Kidney epithelial cell (primary cell): ENCODE measurements at regions not wholly inside any gene's neighbourhood (a gene's known extent, or its start where the extent isn't known, plus 50 kb on each side); places are given as distances from the start of the nearest gene placed in this dataset.

Experiments used
- DNase-seq: peaks from one replicate; pipeline ENCODE4 v3.0.0-alpha.2; 2010; ENCODE audit warnings: low read depth
- H3K27me3 ChIP-seq: 2 replicates; pipeline ENCODE4 v1.6.0; 2011; ENCODE audit warnings: low read length; ENCODE audit not compliant: control insufficient read depth, insufficient read depth
- H3K36me3 ChIP-seq: 2 replicates; pipeline ENCODE4 v1.5.1; 2011; ENCODE audit warnings: low read length; ENCODE audit not compliant: control insufficient read depth, insufficient read depth
- H3K4me3 ChIP-seq: 2 replicates; pipeline ENCODE4 v1.5.1; 2011; ENCODE audit warnings: low read depth, mild to moderate bottlenecking, control low read depth, low read length
- TF ChIP-seq, protein P1 (sequence below): IDR thresholded peaks from 2 replicates; pipeline ENCODE4 v1.5.1; 2011; ENCODE audit warnings: mild to moderate bottlenecking, moderate library complexity, low read length, control low read depth, inconsistent platforms; ENCODE audit not compliant: insufficient read depth, poor library complexity, severe bottlenecking

DNA sequence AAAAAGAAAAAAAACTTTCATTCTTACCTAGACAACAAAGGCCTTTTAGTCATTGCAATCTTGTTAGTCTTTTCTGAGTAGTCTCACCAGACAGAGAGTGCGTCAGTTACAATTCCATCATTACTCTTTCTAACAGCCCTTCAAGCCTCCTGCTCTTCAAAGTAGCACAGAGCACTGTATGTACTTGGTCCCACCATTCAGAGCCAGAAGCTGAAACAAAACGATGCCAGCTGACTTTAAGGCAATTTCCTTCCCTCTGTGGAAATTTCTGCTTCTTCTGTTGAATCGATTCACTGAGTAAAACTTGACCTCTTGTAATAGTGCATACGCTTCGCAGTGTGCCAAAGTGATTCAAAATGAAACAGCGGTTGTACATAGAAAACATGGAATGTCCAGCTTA, 57.7 kb upstream of the TENM3 start:
- no peak overlapping the region for H3K4me3 ChIP-seq
- H3K36me3 ChIP-seq: no peaks in the 10 kb centered on the region
- no peaks in the 10 kb centered on the region for H3K27me3 ChIP-seq
- TF ChIP-seq, protein P1, sequence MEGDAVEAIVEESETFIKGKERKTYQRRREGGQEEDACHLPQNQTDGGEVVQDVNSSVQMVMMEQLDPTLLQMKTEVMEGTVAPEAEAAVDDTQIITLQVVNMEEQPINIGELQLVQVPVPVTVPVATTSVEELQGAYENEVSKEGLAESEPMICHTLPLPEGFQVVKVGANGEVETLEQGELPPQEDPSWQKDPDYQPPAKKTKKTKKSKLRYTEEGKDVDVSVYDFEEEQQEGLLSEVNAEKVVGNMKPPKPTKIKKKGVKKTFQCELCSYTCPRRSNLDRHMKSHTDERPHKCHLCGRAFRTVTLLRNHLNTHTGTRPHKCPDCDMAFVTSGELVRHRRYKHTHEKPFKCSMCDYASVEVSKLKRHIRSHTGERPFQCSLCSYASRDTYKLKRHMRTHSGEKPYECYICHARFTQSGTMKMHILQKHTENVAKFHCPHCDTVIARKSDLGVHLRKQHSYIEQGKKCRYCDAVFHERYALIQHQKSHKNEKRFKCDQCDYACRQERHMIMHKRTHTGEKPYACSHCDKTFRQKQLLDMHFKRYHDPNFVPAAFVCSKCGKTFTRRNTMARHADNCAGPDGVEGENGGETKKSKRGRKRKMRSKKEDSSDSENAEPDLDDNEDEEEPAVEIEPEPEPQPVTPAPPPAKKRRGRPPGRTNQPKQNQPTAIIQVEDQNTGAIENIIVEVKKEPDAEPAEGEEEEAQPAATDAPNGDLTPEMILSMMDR: no peak
- DNase-seq: no peak

DNA sequence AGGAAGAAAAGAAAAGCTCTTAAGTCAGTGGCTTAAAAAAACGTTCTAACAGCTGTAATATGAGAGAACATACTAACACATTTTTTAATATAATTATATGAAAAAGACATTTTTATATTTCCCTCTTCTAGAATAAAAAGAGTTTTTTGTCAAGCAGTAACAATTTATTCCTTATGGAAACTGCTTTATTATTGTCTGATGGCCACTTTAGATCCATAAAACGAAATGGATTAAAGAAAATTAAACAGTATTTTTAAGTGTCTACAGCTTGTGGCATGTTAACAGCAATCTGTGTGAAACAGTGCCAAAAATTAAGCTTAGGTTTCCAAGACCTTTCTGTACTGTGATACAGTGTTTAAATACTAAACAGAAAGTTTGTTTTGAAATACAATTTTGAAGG, 55.5 kb upstream of the TENM3 start:
- TF ChIP-seq, protein P1: no peak
- no peaks in the 10 kb centered on the region for H3K27me3 ChIP-seq
- H3K36me3 ChIP-seq: no peaks in the 10 kb centered on the region
- no peak for DNase-seq
- H3K4me3 ChIP-seq: no peak overlapping the region

DNA sequence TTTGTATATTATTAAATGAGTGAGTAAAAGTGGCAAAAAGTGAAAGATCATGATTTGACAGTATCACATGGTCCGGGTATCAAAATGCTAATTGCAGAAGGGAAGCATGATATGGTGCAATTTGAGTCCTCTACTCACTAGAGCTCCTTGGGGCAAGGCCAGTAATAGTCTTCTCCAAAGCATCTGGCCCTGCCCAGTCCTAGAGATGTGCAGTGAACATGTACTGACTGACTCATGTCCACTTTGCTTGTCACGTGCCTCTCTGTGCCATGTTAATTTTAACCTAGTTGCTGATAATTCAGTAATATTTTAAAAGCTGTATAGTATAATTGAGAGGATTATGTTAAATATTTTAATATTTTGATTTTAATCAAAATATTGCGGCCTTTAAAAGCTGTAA, 54.6 kb upstream of the TENM3 start:
- Histone ChIP-seq H3K4me3 (no peak overlapping the region), H3K27me3 (no peaks in the 10 kb centered on the region), H3K36me3 (no peaks in the 10 kb centered on the region)
- no peak for DNase-seq
- TF ChIP-seq, protein P1: no peak

DNA sequence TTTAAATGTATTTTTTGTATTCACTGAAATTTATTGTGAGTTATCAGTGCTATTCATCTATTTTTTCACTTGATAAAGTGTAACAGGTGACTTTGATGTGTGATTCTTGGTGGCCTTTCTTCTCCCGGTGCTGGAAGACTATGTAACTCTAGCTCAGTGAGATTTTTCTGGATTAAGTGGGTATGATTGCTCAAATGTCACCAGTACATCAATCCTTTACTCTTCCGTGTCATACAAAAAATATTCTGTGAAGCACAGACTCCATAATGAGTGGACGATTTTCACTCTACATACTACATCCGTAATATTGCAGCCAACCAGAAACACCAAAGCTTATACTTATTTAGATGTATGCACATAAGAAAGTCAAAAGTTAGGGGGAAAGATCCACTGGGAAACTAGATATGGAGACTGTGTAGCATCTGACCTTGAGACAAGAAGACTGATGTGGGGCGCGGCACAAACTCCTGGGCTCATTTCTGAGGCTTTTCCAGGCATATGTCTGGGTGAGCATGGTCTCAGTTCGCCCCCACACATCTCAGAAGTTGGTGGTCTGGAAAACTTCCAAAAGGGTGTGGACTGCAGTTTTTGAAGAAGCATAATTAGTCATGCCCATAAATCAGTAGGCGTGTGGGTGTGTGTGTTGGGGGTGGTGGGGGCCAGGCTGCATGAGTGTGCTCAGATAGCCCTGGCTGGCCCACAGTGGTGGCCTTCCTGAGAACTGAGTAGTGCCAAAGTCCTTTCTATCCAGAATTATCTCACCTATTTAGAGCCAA, 53.9 kb upstream of the TENM3 start:
- Histone ChIP-seq H3K4me3 (no peak overlapping the region), H3K27me3 (no peaks in the 10 kb centered on the region), H3K36me3 (no peaks in the 10 kb centered on the region)
- DNase-seq: peak; percentile 95
- TF ChIP-seq, protein P1: no peak

DNA sequence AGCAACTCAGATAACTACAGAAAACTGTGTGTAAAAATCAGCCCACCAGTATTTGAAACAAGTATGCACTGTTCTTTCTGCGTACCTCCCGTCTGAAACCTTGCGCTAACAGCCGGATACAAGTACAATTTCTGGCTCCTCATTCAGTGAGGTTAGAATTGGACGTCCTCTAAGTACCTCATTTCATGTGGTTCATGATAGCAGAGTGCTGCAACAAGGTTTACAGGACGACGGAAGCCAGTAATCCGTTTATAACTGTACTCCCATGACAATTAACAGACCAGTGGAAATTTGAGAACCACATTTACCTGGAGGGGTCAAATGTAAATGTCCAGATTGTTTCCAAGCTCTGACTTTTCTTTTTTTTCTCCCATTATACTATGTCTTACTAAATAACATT, 52.9 kb upstream of the TENM3 start:
- Histone ChIP-seq H3K36me3 (no peaks in the 10 kb centered on the region), H3K4me3 (no peak overlapping the region), H3K27me3 (no peaks in the 10 kb centered on the region)
- no peak for DNase-seq
- TF ChIP-seq, protein P1: no peak
